ENCODE measurements at regions not wholly inside any gene's neighbourhood (a gene's known extent, or its start where the extent isn't known, plus 50 kb on each side); places are given as distances from the start of the nearest gene placed in this dataset.

GRCh38 chr21:32167513-32167912 lies 111.3 kb downstream of the MIS18A start:
- no peak overlapping the region for H2AFZ ChIP-seq (ENCODE audit: insufficient read depth, low read depth, low read length, poor library complexity, severe bottlenecking)
- no peak overlapping the region for H3K4me3 Mint-ChIP-seq
- H3K79me2 ChIP-seq (ENCODE audit: control insufficient read depth, insufficient read depth, low read length) = no peaks in the 10 kb centered on the region
- POLR2A ChIA-PET = no interaction called here
- no peaks in the 10 kb centered on the region for H3K9me3 Mint-ChIP-seq (ENCODE audit: insufficient read depth)
- H3K27me3 Mint-ChIP-seq = peaks cover 41% of the 10 kb centered on the region
- peaks cover 0 to 4% (median 1%) of the 10 kb centered on the region in 4 experiments for H3K27me3 ChIP-seq (replicated peaks in 1 of 4; ENCODE audit: control extremely low read depth in 1 of 4, control insufficient read depth in 3 of 4, insufficient read depth in 4 of 4, low read length in 3 of 4)
- H3K4me2 ChIP-seq (replicated peaks; ENCODE audit: low read depth, low read length, poor library complexity, severe bottlenecking) = no peak overlapping the region
- no peak overlapping the region for H3K4me3 ChIP-seq (ENCODE audit: control extremely low read depth in 1 of 5, extremely low read depth in 1 of 5, insufficient read depth in 1 of 5, low read depth in 2 of 5, low read length in 4 of 5)
- no peak overlapping the region for H3K27ac ChIP-seq (ENCODE audit: low read length in 2 of 2)
- H3K27ac Mint-ChIP-seq = no peak overlapping the region
- no peaks in the 10 kb centered on the region for H3K36me3 ChIP-seq (replicated peaks in 1 of 2; ENCODE audit: control extremely low read depth in 1 of 2, control insufficient read depth in 1 of 2, extremely low read depth in 1 of 2, insufficient read depth in 2 of 2, low read length in 1 of 2)
- intact Hi-C loops (cut with micrococcal nuclease) = no loop called here
- no peaks in the 10 kb centered on the region for H4K20me1 ChIP-seq (ENCODE audit: control insufficient read depth, insufficient read depth, low read length, poor library complexity, severe bottlenecking)
- no peak for ATAC-seq (ENCODE audit: low read depth)
- no peak for DNase-seq
- TF ChIP-seq EZH2 (IDR thresholded peaks at IDR 0.05; ENCODE audit: borderline replicate concordance, insufficient read depth, low read depth, low read length, poor library complexity, severe bottlenecking) (no peak), CTCF (IDR thresholded peaks at IDR 0.05) (no peak)
- no peaks in the 10 kb centered on the region for H3K9me3 ChIP-seq (ENCODE audit: control extremely low read depth in 1 of 3, control insufficient read depth in 2 of 3, insufficient read depth in 1 of 3, low read length in 2 of 3)
- no peak overlapping the region for H3K9ac ChIP-seq (ENCODE audit: low read length)
- no peaks in the 10 kb centered on the region for H3K4me1 ChIP-seq (ENCODE audit: control insufficient read depth in 2 of 2, insufficient read depth in 2 of 2, low read length in 2 of 2)
- CTCF ChIA-PET = no interaction called here
- no peaks in the 10 kb centered on the region for H3K4me1 Mint-ChIP-seq

- no peak overlapping the region for H3K4me2 ChIP-seq (replicated peaks; ENCODE audit: low read depth, low read length, poor library complexity, severe bottlenecking)
- no peak overlapping the region for H3K27ac ChIP-seq (ENCODE audit: low read length in 2 of 2)
- H2AFZ ChIP-seq (ENCODE audit: insufficient read depth, low read depth, low read length, poor library complexity, severe bottlenecking) = no peak overlapping the region
- no peak overlapping the region for H3K9ac ChIP-seq (ENCODE audit: low read length)
- Mint-ChIP-seq H3K9me3 (ENCODE audit: insufficient read depth) (no peaks in the 10 kb centered on the region), H3K4me1 (no peaks in the 10 kb centered on the region), H3K27ac (no peak overlapping the region), H3K27me3 (peaks cover 32% of the 10 kb centered on the region), H3K4me3 (no peak overlapping the region)
- H3K79me2 ChIP-seq (ENCODE audit: control insufficient read depth, insufficient read depth, low read length) = no peaks in the 10 kb centered on the region
- 60% methylated on average over 1 of the region's 2 CpGs for WGBS (ENCODE audit: insufficient coverage)
- POLR2A ChIA-PET = no interaction called here
- no peak for DNase-seq
- CTCF ChIA-PET = no interaction called here
- no peak overlapping the region for H3K4me3 ChIP-seq (ENCODE audit: control extremely low read depth in 1 of 5, extremely low read depth in 1 of 5, insufficient read depth in 1 of 5, low read depth in 2 of 5, low read length in 4 of 5)
- H3K27me3 ChIP-seq (replicated peaks in 1 of 4; ENCODE audit: control extremely low read depth in 1 of 4, control insufficient read depth in 3 of 4, insufficient read depth in 4 of 4, low read length in 3 of 4) = no peaks in the 10 kb centered on the region
- no peaks in the 10 kb centered on the region for H4K20me1 ChIP-seq (ENCODE audit: control insufficient read depth, insufficient read depth, low read length, poor library complexity, severe bottlenecking)
- ATAC-seq (ENCODE audit: low read depth) = no peak
- no peaks in the 10 kb centered on the region for H3K36me3 ChIP-seq (replicated peaks in 1 of 2; ENCODE audit: control extremely low read depth in 1 of 2, control insufficient read depth in 1 of 2, extremely low read depth in 1 of 2, insufficient read depth in 2 of 2, low read length in 1 of 2)
- no peaks in the 10 kb centered on the region for H3K9me3 ChIP-seq (ENCODE audit: control extremely low read depth in 1 of 3, control insufficient read depth in 2 of 3, insufficient read depth in 1 of 3, low read length in 2 of 3)
- intact Hi-C loops (cut with micrococcal nuclease) = no loop called here
- TF ChIP-seq CTCF (IDR thresholded peaks at IDR 0.05) (no peak), EZH2 (IDR thresholded peaks at IDR 0.05; ENCODE audit: borderline replicate concordance, insufficient read depth, low read depth, low read length, poor library complexity, severe bottlenecking) (no peak)
- H3K4me1 ChIP-seq (ENCODE audit: control insufficient read depth in 2 of 2, insufficient read depth in 2 of 2, low read length in 2 of 2) = no peaks in the 10 kb centered on the region
Observed at GRCh38 chr21:32163386-32163785, 115.5 kb downstream of the MIS18A start.
